H1 (cell line): ENCODE measurements at regions not wholly inside any gene's neighbourhood (a gene's known extent, or its start where the extent isn't known, plus 50 kb on each side); places are given as distances from the start of the nearest gene placed in this dataset.

ENCODE experiments used
- CBX5 ChIP-seq: fragments of 300-800, 300-1000 bp; sonication (generic); IDR thresholded peaks from 2 replicates; pipeline ENCODE4 v1.7.1; 2016; ENCODE audit warnings: antibody characterized with exemption, low read length, low read depth
- CHD1 ChIP-seq: IDR thresholded peaks from 2 replicates; pipeline ENCODE4 v1.6.1; 2012; ENCODE audit warnings: low read depth, low read length, improper control_type of control experiment
- POLR2A ChIP-seq, 2 experiments: IDR thresholded peaks; 1 replicate in 1 of 2; 2 replicates in 1 of 2; pipeline ENCODE4 v1.6.1; 2011; ENCODE audit warnings: low read depth in 2 of 2, low read length in 2 of 2, mild to moderate bottlenecking in 2 of 2; ENCODE audit errors: control extremely low read depth in 1 of 2
- TF ChIP-seq, protein P1 (sequence below), 3 experiments: IDR thresholded peaks; 1 replicate in 2 of 3; 2 replicates in 1 of 3; pipeline versions ENCODE4 v1.5.1 to v1.6.1; 2011; ENCODE audit warnings: low read length in 3 of 3, mild to moderate bottlenecking in 3 of 3, inconsistent platforms in 2 of 3, low read depth in 1 of 3, moderate library complexity in 1 of 3; ENCODE audit not compliant: insufficient read depth in 1 of 3; ENCODE audit errors: control extremely low read depth in 1 of 3

- TF ChIP-seq, protein P1, sequence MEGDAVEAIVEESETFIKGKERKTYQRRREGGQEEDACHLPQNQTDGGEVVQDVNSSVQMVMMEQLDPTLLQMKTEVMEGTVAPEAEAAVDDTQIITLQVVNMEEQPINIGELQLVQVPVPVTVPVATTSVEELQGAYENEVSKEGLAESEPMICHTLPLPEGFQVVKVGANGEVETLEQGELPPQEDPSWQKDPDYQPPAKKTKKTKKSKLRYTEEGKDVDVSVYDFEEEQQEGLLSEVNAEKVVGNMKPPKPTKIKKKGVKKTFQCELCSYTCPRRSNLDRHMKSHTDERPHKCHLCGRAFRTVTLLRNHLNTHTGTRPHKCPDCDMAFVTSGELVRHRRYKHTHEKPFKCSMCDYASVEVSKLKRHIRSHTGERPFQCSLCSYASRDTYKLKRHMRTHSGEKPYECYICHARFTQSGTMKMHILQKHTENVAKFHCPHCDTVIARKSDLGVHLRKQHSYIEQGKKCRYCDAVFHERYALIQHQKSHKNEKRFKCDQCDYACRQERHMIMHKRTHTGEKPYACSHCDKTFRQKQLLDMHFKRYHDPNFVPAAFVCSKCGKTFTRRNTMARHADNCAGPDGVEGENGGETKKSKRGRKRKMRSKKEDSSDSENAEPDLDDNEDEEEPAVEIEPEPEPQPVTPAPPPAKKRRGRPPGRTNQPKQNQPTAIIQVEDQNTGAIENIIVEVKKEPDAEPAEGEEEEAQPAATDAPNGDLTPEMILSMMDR (IDR thresholded peaks at IDR 0.05; ENCODE audit: control extremely low read depth in 1 of 3, insufficient read depth in 1 of 3, low read depth in 1 of 3, low read length in 3 of 3): no peak
- TF ChIP-seq CBX5 (no peak), POLR2A (IDR thresholded peaks at IDR 0.05; ENCODE audit: control extremely low read depth in 1 of 2, low read depth in 2 of 2, low read length in 2 of 2) (no peak), CHD1 (no peak)
Measured at GRCh38 chr2:234163510-234164045, 113.1 kb downstream of the SPP2 start.
